GM19035 (cell line): ENCODE measurements at regions not wholly inside any gene's neighbourhood (a gene's known extent, or its start where the extent isn't known, plus 50 kb on each side); places are given as distances from the start of the nearest gene placed in this dataset.
"Not testable (repeated sequence)": the region's sequence is repeated elsewhere in the genome, so short reads cannot be mapped to it uniquely, and the experiment has no call there.

ENCODE experiments used
- ATAC-seq: cut with Tn5 transposase; IDR thresholded peaks from one replicate; pipeline ENCODE4 v1.9.1; 2021; ENCODE audit not compliant: unreplicated experiment

GRCh38 chr13:73820285-73820684 lies 313.9 kb downstream of the KLF12 start:
- no peak for ATAC-seq

DNA sequence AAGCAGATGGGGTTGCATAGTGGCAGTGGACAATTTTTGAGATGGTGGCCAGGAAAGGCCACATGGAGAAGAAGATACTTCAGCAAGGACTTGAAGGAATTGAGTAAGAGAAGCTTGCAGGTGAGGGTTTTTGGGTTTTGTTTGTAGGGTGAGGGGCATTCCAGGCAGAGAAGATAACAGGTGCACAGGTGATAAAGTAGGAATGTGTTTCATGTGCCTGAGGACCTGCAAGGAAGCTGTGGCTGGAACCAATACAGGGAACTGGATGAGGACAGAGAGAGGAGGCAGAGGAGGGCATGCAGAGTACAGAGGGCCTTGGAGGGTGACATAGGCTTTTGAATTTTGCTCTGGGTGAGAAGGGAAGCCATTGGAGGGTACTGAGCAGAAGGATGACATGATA lies 314.5 kb downstream of the KLF12 start:
- no peak for ATAC-seq

DNA sequence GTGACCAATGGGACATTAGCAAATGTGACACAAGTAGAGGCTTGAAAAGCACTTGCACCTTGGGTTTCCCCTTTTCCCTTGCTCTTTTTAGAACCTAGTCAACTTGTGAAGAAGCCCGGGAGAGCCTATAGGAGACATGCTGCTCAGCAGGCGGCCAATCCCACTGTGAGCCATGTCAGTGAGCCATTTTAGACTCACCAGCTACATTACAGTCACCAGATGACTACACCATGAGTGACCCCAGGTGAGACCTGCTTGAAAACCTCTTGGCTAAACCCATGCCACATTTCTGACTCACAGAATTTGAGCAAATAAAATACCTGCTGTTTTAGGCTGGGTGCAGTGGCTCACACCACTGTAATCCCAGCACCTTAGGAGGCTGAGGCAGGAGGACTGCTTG lies 317.5 kb downstream of the KLF12 start:
- no peak for ATAC-seq

- no peak for ATAC-seq
Observed at GRCh38 chr13:73815796-73816195, 318.4 kb downstream of the KLF12 start.

DNA sequence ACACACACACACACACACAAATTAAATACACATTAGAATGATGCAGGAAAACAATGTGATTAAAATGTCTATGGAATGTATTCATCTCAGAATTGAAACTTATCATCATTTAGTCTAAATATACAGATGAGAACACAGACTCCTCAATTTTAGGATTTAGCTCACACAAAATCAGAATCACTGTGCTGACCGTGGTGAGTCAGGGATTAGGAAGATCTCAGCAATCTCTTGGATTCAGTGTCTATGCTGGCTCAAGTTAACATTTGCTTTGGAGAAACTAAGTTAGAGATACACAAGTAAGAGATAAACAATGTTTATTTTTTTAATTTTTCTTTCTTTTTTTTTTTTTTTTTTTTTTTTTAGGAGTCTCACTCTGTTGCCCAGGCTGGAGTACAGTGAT lies 323.6 kb downstream of the KLF12 start:
- no peak for ATAC-seq

DNA sequence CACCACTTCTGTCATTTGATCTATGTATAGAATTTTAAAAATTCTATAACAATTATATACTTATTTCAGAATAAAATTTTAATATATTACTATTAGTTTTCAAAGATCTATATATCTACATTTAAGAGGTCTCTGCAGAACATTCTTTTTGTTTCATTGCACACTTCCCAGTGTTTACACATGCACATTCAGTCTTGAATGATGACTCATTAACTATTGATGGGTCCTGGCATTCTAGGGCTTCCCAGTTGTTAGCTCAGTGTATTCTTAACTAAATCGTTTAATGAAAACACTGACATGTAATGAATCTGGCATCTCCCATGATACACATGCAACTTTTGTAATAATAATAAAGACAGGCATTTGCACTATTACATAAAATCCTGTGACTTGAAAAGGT lies 324.6 kb downstream of the KLF12 start:
- no peak for ATAC-seq

DNA sequence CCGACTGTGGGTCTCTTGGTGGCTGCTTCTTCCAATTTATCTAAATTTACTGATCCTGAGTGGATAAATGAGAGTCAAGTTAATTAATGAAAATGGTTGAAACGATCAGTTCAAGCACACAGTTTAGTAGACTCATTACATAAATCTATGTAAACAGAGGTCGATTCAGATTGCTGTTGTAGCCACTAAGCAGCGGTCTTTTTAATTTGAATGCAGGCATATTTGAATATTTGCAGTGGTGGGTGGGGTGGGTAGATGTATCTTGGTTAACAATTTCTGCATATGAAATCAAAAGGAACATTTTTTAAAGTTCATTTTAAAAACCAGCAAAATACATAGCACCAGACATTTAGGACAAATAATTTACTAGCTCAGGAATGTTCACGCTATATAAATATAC lies 325.9 kb downstream of the KLF12 start:
- no peak for ATAC-seq

DNA sequence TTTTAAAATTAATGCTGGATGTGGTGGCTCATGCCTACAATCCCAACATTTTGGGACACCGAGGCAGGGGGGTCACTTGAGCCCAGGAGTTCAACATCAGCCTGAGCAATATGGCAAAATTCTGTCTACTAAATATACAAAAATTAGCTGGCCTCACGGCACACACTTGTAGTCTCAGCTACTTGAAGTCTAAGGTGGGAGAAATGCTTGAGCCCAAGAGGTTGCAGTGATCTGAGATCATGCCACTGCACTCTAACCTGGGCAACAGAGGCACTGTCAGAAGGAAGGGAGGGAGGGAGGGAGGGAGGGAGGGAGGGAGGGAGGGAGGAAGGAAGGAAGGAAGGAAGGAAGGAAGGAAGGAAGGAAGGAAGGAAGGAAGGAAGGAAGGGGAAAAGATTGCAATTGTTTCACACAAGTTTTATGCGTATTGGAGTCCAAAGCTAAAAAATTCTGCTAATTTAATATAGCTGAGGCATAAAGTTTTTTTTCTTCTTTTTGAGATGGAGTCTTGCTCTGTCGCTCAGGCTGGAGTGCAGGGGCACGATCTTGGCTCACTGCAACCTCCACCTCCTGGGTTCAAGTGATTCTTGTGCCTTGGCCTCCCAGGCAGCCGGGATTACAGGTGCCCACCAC lies 328.8 kb downstream of the KLF12 start:
- not testable (repeated sequence) for ATAC-seq

GRCh38 chr13:73803997-73804396 lies 330.2 kb downstream of the KLF12 start:
- no peak for ATAC-seq

GRCh38 chr13:73800011-73800410 lies 334.2 kb downstream of the KLF12 start:
- ATAC-seq = no peak

DNA sequence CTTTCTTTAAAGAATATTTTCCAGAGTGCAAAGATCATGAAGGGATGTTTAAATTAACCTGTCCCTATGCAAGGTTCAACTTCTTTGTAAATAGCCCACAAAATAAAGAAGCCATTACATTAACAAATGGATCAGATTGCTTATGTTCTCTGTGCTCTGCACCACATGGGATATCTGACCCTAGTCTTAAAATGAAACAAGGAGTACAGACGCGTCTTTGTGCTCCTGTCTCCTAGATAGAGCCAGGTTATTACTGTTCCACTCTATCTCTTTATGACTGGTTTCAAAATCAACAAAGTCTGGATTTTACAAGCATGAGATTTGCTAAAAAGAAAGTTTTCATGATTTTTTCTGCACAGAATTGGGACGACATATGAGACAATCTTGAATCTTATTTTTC lies 339.4 kb downstream of the KLF12 start:
- ATAC-seq = no peak

GRCh38 chr13:73793361-73793760 lies 340.8 kb downstream of the KLF12 start:
- ATAC-seq = no peak

DNA sequence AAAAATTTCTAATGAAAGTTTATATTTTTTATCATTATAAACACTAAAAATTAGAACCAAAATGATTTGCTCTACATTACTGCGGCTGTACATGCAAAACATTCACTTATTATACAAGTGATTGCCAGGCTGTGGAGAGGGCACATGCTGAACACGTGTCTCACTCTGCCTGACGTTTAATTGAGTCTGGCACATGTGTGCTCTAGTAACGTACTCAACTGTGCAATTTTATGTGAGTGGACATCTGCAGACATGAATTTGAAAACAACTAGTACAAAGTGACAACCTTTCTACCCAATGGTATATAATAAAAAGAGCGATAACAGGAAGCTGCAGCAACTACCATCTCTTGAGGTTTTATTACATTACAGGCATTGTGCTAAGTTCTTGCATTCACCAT lies 341.4 kb downstream of the KLF12 start:
- ATAC-seq = no peak

- no peak for ATAC-seq
Observed at GRCh38 chr13:73782450-73783449, 351.5 kb downstream of the KLF12 start.

- ATAC-seq = no peak
Observed at GRCh38 chr13:73781384-73781783, 352.8 kb downstream of the KLF12 start.

DNA sequence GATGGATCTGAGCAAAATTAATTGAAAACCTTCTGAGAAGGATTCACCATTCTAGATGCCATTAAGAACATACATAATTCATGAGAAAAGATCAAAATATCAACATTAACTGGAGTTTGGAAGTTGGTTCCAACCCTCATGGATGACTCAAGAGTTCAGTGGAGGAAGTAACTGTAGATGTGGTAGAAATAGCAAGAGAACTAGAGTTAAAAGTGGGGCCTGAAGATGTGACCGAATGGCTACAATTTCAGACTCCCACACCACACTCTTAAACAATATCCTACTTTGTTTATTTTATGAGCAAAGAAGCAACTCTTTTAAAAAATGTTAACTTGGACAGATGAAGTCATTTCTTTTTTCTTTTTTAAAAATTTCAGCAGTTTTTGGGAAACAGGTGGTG lies 354.3 kb downstream of the KLF12 start:
- ATAC-seq = no peak

GRCh38 chr13:73778242-73778864 lies 355.9 kb downstream of the KLF12 start:
- no peak for ATAC-seq

DNA sequence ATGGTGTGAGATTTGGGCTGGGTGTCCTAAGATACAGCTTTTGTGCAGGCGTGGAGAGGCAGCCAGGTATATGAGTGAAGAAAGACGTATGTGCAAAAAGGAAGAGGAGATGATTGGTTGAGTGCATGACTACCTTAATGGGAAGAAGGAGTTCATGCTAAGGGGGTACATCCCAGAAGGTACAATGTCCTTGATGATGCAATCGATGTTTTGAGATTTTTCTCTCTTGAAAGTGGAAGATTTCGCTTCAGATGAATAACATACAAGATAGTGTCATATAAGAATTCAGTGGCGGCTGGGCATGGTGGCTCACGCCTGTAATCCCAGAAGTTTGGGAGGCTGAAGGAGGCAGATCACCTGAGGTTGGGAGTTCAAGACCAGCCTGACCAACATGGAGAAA lies 357.1 kb downstream of the KLF12 start:
- ATAC-seq = no peak

DNA sequence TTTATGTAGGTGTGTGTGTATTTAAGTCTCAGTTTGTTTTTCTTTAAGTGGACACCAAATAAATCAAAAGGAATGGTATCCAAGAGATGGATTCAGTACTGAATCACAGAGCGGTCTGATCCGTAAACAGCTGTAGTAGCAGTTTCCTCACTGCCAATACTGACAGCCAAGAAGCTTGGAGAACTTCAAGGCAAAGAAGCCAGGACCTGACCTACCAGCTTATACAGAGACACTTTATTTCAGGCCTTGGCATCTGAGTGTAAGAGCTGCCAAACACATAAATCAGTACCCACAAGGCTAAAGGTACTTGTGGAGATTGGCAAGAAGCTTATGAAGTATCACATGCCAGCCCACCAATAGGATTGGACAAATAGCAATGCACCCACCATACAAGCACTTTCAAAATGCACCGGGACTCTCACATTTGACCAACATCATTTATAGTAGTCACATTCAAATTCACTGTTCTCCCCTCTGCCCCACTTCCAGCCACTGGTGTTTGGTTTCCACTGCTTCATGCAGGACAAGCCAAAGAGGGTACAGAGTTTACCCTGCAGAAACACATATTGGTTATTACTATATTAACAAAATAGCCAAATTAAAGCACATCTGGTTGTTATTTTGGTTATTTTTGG lies 357.9 kb downstream of the KLF12 start:
- no peak for ATAC-seq

DNA sequence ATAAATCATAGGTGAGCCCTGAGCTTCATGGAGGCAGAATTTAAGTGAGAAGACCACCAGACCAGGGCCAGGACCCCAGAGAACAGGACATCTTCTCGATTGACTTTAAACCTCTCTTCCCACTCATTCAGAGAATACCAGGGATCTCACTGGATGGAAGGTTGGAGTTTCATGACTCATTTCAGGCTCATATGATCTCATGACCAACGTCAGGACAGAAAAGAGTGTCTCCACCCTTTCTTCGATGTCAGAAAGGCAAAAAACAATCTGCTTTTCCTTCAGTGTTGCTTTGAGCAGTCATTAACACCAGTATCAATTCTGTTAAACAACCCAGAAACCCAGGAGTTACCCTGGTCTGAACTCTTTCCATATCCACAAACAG lies 361.0 kb downstream of the KLF12 start:
- ATAC-seq = no peak

GRCh38 chr13:73772449-73773167 lies 361.6 kb downstream of the KLF12 start:
- ATAC-seq = no peak
